ENCODE measurements at regions not wholly inside any gene's neighbourhood (a gene's known extent, or its start where the extent isn't known, plus 50 kb on each side); places are given as distances from the start of the nearest gene placed in this dataset.
"Not testable (repeated sequence)": the region's sequence is repeated elsewhere in the genome, so short reads cannot be mapped to it uniquely, and the experiment has no call there.

DNA sequence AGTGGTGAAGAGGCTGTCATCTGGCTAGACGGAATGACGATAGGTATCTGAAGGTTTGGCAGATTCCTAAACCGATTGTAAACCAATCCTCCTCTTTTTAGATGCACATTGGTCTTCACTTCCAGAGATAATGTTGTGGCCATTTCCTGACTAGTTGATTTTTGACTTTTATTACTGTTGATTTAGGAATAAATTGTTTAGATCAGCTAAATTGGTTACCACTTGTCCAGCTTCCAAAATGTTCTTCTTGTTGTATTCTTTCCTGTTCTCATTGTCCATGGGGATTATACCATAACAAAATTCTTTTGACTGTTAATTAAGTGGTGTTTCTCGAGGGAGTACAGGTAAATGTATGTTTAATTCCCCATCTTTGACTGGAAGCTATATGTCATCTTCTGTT lies 119.7 kb downstream of the MACROH2A1 start:
- DNase-seq: no peak

- no peak for DNase-seq
Measured at GRCh38 chr5:135276151-135276550, 122.9 kb downstream of the MACROH2A1 start.

DNA sequence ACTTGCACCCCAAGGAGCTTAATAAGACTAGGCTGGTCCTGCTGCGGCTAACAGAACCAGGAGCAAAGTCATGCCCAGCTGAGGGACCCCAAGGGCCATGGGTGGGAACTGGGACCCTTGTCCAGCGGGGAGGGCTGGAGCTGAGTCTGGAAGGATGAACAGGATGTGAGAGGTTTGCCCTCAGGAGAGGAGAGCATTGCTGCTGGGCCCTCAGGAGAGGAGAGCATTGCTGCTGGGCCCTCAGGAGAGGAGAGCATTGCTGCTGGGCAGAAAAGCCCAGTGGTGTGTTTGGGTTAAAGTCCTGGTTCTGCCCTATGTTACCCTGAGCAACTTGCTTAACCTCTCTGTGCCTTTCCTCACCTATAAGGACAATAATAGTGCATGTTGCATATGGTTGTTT lies 125.8 kb downstream of the MACROH2A1 start:
- no peak for DNase-seq

DNA sequence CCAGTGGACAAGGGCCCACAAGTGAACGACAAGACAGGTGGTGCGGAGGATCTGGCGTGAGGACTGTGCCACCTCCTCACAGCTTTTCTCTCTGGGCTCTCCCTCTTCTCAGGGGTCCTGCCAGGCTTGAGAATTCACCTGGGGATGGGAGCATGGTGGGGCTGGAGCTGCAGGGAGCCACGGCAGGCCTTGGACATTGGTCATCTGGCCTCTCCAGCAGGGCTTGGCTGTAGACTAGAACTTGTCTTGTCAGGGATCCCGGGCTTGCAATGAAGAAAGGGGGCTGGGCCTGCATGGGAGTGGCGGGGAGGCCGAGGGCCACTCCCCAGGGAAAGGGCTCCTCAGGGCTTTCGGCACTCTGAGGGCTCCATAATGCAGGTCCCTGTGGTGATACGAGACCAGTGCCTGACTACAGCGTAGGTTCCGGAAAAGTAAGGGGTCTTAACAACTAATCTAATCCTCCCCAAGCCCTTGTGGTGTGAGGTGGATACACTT lies 126.7 kb downstream of the MACROH2A1 start:
- DNase-seq: no peak

GRCh38 chr5:135271533-135272310 lies 127.3 kb downstream of the MACROH2A1 start:
- DNase-seq: no peak

DNA sequence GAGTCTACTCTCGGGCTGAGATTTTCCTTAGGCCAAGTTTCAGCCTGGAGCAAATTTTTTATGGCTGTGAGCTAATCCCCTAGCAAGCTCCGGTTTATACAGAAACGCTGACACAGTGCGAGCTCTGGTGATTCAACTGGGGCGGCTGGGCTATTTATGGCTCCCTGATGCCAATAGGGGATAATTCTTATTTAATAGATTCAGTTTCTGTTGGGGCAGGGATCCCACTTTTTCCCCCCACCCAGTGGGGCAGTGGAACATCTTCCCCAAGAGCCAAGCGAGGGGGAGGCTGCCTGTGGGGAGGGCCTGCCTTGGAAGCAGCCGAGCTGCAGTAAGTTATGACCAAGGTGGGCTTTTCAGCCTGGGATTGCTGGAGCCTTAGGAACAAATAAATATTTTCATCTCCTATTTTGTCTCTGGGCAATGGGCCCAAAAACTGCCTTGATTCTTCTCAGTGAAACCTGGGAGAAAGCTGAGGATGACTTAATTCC lies 129.1 kb downstream of the MACROH2A1 start:
- DNase-seq: no peak

DNA sequence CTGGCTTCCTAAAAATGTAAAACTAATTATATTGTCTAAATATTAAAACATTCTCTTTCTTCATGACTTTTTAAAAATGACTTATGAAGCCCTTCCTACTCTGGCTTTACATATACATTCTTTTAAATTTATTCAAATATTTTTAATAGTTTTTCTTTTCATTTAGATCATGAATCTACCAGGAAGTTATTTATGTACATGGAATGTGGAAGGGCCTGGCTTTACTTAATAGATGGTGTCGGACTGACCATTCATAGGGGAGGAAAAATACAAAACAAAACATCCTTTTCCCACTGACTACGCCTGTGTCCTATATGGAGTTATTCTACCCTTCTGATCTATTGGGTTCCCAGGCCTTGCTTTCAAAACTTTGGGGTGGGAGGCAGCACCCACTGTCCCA lies 129.8 kb downstream of the MACROH2A1 start:
- DNase-seq: no peak

- DNase-seq: no peak
Measured at GRCh38 chr5:135266975-135267374, 132.1 kb downstream of the MACROH2A1 start.

DNA sequence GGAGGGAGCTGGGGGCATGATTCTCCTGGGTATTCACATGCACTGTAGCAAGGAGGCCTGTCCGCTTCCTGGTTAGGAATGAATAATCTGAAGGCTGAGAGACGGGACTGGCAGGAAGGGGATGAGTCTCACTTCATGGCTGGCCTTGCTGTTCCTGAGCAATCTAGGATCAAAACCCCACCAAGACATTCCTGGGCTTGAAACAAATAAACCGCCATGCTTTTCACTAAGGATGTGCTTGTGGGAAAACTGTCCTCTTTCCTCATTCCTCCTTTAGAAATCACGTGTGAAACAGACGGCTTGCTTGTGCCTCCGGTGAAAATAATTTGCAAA lies 132.8 kb downstream of the MACROH2A1 start:
- DNase-seq: no peak

GRCh38 chr5:135265497-135266302 lies 133.3 kb downstream of the MACROH2A1 start:
- DNase-seq: no peak

DNA sequence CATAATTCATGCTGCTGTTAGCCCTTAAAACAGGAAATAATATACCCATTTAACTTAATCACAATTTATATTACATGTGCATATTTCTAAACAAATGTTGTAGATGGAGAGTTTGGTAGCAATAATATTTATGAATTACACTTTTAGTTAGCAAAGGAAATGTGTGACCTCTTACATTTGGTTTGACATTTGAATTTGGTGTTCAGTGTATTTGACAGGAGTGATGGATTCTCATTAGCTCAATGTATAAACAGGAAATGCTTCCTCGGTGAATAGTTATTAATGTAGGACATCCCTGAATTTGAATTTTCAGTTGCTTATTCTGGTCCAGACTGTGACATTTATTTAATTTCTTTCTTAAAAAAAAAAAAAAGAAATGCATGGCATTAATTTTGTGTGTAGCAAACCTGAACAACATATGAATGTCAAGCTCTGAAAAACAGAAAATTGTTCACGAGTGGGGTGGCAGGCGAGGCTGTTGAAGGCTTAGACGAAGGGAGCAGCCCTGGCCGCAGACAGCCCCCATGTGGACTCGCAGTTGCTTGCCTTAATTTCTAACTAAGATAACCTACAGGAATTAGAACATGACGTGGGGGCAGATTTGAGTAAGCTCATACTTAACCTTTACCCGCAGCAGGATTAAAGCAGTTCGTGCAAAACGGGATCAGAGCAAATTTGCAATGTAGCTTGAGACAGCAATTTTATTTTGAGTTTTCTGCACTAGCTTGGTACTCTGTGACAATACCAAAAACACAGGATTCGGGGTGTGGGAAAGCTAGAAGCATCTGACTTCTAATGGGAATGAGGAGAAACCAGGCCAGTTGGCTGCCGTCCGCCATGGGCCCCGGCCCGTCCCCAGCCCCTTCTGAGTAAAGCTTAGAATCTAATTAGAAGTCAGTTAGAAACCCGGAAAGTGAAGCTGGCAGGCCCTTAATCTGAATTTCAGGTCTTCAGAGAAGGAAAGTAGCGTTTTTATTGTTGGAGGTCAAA lies 134.3 kb downstream of the MACROH2A1 start:
- DNase-seq: no peak

GRCh38 chr5:135263022-135263668 lies 135.9 kb downstream of the MACROH2A1 start:
- DNase-seq: no peak

GRCh38 chr5:135262364-135262763 lies 136.7 kb downstream of the MACROH2A1 start:
- no peak for DNase-seq

GRCh38 chr5:135260108-135260507 lies 138.9 kb downstream of the MACROH2A1 start:
- DNase-seq: not testable (repeated sequence)

- no peak for DNase-seq
Measured at GRCh38 chr5:135255461-135256178, 143.4 kb downstream of the MACROH2A1 start.

DNA sequence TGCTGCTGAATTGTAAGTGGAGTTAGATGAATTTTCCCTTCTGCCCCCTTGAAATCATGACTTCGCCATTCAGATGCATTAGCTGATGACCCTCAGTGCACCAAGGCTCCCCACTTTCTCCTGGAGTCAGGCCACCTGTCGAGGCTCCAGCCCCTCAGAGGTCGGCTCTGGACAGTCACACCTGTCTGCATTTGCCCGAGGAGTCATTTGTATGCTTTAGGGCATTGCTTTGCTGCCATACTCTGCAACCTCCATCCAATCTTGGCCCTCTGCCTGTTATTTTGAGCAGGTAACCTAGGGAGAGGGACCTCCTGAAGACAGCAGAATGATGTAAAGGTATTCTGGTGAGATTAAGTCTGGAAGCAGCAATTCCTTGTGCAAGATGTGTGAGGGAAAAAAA lies 144.8 kb downstream of the MACROH2A1 start:
- DNase-seq: no peak

DNA sequence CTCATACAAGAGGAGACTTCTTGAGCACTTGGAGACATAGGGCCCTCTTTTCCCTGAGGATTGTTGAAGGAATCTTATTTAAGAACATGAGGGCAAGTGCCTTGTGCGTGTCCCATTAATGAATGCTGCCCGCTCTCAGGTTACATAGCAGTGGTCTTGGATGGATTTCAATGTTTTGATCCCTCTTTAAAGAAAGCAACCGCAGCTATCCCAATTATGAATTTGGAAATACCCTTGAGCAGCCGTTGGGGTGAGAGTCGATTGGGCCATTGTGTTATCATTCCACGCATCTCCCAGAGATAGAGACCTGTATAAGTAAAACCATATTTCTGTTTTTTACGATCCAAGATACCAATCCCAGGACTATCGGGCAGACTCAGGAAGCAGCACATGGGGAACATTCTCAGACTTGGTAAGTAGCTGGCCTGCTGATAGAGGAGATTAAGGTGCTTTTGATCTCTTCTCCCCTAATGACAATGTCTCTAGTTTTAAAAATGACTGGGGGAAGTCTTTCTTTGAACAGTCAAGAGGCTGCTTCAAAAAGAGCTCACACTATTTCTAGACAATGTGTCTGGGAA lies 145.3 kb downstream of the MACROH2A1 start:
- no peak for DNase-seq

GRCh38 chr5:135251093-135251492 lies 147.9 kb downstream of the MACROH2A1 start:
- no peak for DNase-seq

DNA sequence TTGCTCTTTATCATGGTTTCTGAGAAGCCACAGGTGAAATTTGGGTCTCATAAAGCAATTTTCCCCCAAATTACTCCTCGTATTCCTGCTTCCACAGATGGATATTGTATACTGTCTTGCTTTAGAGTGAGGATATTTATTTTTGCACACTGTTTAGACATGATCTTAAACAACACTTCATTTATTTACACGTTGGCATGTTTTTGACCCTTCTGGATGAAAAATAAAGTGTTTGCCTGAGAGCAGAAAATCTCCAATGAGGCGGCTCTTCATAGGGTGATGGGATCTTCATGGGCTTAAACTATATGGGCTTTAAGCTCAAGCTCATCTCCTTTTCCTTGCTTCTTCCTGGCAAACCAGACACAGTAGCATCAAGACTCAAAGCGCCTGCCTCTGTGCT lies 148.4 kb downstream of the MACROH2A1 start:
- no peak for DNase-seq

- DNase-seq: no peak
Measured at GRCh38 chr5:135249658-135250057, 149.4 kb downstream of the MACROH2A1 start.

- DNase-seq: no peak
Measured at GRCh38 chr5:135248801-135249231, 150.2 kb downstream of the MACROH2A1 start.

Data from activated T-cell treated with anti-CD3 and anti-CD28 coated beads for 4 hours (primary cell).